ENCODE measurements at regions not wholly inside any gene's neighbourhood (a gene's known extent, or its start where the extent isn't known, plus 50 kb on each side); places are given as distances from the start of the nearest gene placed in this dataset.
A peak's percentile ranks its signal among the peaks of the same experiment; 100 is the strongest.

DNA sequence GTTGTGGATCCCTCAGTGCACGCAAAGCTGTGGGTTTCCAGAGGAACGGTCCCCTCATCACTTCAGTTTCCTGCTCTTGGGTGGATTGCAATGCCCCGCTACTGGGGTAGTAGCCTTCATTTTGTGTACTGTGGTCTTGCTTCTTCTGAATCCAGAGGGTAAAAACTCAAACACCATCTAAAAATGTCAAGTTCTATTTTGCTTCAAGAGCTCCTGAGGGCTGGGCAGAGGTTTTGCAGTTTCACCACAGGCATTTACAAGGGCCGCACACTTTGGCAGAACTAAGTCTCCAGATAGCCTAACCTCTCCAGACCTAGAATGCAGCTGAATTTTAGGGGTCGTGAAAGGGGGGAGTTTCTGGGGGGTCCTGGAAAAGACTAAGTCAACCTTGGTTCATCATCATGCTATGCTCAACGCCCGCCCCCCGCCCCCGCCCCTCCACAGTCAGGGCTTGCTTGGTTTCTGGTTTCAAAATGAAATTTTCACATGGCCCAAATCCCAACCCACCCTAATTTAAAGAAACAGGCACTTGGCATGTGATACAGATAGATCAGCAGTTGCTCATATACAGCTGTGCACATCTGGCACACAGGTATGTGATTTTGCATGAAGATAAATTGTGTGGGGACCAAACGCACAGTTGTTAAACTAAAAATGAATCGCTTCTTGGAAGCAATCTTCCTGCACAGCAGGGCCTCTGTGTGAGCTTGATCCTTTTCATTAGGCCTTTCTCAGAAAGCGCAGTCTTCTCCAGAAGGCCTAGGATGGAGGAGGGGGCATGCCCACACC, 329.6 kb downstream of the OSR1 start:
- no peak for DNase-seq

DNA sequence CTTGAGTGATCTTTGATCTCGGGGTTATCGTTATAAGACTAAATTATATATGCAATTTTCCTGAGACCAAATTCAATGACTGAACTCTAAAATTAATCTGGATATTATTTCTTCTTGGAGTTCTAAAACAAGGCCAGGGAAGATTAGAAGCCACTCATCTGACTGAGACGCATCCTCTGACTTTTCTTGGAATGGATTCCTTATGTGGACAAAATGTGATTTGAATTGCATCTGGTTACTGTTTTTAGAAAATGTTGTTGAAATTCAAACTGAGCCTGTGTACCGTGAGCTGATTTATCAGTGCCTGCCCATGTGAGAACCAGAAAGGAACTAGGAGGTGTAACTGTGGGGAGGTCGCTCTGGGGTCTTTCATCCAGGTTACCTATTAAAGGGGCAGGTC, 330.8 kb downstream of the OSR1 start:
- DNase-seq: no peak

DNA sequence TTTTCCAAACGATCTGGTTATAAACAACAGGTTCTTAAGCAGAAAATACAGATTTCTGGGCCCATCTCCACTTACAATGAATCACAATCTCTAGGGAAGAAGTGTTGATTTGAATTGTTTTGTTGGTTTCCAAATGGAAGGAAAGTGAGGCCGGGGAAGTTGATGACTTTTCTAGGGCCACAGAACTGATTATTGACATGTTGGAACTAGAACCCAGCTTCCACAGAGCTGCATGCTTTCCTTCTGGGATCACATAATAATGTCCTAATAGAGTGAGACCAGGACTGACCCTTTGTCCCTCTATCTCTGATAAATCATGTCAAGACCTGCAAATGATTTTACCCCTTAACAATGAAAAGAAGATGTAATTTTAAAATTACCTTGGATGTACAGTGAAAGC, 332.2 kb downstream of the OSR1 start:
- no peak for DNase-seq

DNA sequence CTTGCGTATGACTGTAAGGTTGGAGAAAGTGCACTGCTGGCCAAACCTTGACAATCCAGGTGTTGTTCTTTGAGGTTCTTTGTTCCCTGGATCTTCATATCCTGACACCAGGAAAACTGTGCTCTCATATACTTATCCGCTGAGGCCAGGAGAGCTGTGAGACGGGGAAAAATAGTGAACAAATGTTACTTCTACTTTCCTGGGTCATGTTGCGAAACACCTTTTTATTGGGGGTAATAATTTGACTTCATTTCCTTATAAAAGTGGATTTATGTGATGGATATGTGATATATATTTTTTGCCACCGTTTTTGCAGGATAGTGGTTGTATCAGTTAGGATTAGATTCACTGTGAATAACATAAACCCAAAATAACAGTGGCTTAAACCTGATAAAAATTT, 336.1 kb downstream of the OSR1 start:
- DNase-seq: no peak

DNA sequence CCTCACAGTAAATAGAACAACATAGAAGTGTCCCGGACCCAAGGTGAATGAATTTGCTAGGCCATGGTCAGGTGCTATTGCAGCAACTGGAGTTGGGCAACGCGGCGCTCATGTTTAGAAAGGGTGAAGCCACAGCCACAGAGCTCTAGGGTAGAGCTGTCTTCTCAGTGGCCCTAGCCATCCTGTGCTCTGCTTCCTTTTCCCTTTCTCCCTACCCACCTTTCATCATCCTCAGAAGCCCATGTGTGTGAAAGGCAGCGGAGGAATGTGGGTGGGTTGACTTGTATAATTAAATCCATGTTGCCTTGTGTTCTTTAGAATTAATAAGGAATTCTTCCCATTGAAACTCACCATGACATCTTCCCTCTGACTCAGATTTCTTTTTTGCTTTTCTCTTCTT, 336.7 kb downstream of the OSR1 start:
- DNase-seq: no peak

DNA sequence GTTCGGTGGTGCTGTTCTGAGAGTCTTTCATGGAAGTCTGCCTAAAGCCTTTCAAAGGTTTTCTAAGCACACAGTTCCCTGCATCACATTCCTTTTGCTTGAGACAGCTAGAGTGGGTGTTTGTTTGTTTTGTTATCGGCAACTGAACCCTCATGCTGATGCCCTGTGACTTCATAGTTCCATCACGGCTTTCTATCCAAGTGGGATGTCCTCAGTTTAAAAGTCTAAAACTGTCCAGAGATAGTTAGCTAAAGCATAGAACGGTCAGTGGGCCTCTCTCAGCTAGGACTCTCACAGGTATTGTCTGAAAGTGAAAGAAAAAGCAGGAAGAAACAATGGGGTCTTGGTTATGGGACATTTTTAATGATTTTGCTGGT, 337.3 kb downstream of the OSR1 start:
- no peak for DNase-seq

DNA sequence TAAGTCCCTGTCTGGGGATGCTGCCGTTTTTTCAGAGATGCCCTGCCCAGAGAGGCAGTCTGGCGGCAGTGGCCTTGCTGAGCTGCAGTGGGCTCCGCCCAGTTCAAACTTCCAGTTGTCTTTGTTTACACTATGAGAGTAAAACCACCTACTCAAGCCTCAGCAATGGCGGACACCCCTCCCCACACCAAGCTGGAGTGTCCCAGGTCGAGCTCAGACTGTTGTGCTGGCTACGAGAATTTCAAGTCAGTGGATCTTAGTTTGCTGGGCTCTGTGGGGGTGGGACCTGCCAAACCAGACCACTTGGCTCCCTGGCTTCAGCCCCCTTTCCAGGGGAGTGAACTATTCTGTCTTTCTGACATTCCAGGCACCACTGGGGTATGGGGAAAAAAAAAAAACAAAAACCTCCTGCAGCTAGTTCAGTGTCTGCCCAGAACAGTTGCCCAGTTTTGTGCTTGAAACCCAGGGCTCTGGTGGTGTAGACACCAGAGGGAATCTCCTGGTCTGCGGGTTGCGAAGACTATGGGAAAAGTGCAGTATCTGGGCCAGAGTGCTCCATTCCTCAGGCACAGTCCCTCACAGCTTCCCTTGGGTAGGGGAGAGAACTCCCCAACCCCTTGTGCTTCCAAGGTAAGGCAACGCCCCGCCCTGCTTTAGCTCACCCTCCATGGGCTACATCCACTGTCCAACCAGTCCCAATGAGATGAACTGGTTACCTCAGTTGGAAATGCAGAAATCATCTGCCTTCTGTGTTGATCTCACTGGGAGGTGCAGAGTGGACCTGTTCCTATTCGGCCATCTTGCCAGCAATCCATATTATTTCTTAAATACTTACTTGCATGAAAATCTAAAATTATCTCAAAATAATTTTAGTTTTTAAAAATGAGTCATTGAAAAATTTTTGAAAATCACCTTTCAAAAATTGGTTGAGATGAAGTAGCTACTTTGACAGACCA, 338.0 kb downstream of the OSR1 start:
- no peak for DNase-seq

DNA sequence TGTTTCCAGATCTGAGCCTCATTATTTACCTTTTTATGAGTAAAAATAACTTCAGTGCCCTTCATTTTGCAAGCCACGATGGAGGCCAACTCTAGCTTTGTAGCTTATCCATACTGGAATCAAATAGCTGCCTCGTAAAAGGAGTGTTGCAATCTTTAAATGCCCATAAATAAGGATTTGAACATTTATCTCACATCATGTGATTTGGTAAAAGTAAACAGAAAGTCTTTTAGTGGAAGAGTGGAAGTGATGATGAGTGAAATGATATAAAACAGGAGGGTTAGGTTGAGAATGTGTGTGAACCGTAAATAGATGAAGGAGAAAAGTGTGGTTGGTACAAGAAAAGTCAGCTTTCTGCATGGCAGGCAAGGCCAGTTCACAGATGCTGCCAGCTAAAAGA, 348.9 kb downstream of the OSR1 start:
- no peak for DNase-seq

DNA sequence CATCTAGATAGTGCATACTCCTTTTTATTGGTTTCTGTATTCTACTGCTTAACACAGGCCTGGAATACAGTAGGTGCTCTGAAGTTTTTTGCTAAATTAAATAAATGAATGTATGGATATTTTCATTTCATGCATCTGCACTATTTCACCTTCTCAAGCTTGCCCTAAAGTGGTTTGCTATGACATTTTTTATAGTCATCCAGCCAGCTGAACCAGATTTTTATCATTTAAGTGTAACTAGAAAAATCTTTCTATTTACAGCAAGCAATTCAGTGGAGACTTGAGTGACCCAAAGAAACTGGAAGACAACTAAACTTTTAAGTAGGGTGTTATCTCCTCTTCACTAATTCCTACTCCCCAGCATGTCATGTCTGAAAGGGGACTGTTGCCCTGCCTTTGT, 354.9 kb downstream of the OSR1 start:
- no peak for DNase-seq

DNA sequence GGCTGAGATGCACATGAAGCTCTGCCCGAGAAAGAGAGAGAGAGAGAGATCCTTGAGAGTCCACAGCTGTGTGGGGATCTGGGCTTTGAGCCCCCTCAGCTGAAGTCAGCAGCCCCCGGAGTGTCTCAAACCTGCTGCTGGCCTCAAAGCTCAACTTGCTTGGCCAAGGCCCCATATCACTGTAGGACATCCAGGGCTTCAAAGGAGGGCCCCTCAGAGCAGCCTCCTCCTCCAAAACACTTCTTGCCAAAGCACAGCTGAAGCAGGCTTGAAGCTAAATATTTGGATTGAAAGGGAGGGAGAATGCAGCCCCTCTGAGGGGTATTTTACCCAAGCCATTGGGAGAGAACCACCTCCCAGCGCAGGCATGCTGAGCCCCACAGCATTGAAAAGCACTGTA, 357.6 kb downstream of the OSR1 start:
- DNase-seq: no peak

DNA sequence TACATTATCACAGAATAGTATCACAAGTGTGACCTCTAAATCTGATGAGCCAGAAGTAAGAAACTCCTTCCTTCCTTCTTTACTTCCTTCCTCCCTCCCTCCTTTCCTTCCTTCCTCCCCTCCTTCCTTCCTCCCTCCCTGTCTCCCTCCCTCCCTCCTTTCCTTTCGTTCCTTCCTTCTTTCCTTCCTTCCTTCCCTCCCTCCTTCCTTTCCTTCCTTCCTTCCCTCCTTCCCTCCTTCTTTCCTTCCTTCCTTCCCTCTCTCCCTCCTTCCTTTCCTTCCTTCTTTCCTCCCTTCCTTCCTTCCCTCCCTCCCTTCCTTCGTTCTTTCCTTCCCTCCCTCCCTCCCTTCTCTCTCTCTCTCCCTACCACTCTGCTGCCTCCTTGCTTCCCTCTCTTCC, 359.2 kb downstream of the OSR1 start:
- DNase-seq: no peak

DNA sequence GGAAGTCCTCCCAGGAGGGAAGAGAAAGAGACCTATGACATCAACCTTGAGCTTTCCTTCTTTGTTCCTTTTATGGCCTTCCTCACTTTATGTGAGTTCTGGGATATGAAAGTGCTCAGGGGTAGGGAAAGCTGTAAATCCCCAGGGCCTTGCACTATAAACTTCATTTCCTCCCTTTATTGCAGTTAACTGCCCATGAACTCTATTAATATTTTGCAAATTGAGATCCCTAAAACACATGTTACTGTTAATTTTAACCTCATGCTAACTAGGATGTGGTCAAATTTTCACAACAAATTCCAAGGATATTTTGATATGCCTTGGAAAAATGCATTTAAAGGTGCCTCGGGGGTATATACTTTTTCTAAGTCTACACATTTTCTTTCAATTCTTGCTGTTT, 359.9 kb downstream of the OSR1 start:
- DNase-seq: no peak

DNA sequence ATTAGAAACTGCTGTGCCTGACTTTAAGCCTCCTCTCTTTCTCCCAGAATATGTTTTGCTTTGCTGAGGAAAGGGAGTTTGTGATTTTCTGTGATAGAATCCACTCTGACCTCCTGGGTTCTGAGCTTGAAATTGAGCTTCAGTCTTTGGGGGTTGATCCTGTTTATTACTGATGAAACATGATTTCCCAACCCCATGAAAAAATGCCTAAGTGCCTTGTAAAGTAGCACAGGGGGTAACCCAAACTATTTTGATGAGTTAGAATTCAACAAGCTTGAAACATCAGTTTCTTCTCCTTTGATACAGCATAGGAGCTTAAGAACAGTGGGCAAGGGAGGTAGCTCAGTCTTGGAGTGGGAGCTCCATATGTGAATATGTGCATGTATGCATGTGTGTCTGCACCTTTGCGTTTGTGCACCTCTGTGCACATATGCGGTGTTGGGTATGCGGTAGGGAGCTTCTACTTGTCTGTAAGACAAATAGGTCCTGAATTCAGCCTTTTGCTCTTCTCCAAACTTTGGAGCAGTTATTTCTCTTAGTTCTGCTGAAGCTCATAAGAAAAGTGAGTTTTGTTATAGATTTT, 364.6 kb downstream of the OSR1 start:
- DNase-seq: no peak

DNA sequence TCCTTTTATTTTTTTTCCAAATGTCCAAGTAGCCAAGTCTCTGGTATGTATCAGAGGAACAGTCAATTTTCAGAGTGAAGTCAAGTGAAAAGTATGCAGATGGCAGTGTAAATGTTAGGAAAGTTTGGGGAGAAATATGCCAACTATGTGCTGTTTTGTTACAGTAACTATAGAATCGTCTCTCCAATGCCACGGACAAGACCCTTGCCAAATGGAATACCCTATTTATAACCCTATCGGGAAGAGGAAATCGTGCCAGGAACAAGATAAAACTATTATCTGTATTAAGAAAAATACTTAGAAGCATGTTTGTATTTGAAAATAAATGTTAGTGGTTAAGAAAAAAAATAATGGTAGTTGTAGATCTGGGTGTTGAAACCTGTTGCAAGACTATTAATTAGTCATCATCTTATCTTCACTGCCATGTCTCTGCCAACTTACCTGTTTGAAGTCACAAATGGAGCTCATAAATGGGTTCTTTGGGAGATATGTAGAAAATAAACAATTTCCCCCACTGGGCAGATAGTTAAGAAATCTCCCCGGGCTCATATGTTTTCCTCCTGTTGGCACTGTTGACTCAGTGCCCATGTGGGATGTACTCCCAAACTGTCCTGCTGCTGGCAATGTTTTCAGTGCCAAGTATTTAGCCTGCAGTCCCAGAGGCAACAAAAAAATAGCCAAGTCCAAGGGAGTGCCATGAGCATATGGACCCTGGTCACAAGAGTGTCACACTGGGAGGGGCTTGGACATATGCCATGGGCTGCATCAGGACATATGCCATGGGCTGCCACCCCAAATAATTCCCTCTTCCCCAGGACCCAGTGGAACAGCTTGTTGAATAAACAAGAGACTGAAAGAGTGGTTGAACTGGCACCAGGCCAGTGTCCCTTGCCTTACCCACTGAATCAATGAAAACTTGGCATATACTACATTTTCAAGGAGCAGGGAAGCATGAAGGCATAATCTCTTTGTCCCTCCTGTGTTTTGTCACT, 366.9 kb downstream of the OSR1 start:
- DNase-seq: peak in 1 of 3 experiments; percentile 22

DNA sequence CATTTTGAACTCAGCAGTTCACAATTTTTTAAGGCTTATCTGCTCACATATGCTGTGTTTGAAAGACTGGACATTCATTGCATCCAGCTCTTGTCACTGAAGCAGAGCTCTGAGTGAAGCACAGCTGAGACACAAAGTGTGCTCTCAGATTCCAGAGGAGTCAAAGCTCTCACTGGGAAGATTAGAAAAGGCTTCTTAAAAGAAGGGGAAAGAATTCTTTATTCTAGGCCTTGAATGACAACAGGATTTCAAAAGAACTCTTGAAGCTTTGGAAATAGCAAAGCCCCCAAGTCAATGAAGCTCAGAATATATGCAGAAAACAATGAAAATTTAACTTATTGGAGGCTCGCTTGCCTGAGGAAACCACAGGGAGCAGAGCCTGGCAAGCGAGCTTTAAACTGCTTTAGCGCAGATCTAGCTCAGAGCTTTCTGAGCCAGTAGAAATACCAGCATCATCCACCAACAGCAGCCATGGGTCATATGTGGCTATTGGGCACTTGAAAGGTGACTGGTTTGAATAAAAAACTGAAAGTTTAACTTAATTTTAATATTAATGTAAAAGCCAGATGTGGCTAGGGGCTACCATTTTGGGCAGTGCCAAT, 369.7 kb downstream of the OSR1 start:
- DNase-seq: no peak

DNA sequence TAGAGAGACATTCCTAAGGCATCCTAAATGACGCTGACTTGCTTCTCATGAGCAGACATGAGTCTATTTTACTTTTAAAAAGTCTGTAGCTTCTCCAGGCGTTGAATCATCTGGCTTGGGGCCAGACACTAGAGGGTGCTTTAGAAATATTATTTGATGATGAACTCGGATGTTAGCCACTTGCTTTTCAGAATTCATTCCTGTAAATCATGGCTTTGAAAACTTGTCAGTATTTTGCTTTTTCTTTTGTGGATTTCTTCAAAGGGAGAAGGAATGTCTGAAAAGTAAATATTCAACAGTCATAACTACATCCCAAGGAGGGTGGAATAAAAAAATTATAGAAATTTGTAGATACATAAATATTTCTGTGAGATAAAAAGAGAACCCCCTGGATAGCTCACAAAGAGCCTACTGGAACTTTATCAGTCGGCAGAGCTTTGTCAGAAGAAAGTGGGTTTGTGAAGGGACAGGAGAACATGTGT, 370.8 kb downstream of the OSR1 start:
- peak in 2 of 3 experiments; percentile 14 to 43 for DNase-seq

DNA sequence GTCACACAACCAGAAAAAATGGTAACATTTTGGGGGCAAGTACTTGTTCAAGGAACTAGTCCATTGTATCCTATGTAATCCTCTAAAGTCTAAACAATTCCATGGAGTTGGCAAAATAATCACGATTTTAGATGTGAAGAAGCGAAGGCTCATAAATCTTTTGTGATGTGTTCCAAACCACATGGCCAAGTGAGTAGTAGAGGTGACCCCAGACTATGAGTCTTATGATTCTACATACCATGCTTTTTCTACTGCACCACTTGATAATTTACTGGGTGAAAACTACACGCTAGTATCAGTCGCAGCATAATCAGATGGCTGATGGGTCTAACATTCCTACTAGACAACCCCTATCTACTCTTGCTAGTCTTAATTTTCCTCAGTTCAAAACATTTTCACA, 371.4 kb downstream of the OSR1 start:
- DNase-seq: no peak

DNA sequence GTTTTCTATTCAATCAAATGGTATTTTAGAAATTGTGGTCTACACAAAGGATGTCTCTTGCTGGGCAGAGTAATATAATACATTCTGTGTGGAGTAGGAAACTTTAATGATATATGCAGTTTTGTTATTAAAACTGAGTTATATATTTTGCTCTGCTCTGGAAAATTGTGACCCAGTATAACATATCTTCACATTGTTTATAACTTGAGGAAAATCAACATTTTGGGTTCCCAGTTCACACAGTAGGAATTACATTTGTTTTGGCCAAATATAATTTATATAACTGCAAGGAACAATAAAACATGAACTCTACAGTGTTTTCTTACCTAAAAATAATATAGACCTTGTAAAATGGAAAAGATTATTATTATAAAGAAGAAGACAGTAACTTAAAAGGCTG, 372.4 kb downstream of the OSR1 start:
- DNase-seq: no peak

DNA sequence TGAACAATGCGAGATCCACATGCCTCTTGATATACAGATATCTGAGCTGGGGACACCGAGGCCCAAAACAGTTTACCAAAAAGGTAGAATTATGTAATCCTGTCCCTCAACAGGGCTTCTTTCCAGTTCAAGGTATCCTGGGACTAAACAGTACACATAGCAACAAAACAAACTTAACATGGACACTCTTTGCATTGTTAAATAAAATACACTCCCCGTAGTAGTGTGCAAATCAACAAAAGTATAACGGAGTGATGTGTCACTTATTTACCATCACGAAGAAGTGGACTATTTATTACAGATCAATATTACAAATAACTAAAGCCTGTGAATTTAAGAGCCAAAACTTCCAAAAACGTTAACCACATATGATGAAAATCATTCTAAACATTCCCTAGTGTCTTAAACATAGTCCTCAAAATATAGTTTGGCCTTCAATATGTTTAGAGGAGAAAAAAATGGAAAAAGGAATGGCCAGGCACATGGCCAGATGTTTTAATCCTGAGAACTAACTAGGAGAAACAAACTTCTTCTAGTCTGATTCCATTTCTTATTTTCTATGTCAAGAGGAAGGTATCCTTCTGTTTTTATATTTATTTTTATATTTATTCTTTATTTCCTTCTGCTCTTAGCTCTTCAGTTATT, 377.5 kb downstream of the OSR1 start:
- DNase-seq: no peak

DNA sequence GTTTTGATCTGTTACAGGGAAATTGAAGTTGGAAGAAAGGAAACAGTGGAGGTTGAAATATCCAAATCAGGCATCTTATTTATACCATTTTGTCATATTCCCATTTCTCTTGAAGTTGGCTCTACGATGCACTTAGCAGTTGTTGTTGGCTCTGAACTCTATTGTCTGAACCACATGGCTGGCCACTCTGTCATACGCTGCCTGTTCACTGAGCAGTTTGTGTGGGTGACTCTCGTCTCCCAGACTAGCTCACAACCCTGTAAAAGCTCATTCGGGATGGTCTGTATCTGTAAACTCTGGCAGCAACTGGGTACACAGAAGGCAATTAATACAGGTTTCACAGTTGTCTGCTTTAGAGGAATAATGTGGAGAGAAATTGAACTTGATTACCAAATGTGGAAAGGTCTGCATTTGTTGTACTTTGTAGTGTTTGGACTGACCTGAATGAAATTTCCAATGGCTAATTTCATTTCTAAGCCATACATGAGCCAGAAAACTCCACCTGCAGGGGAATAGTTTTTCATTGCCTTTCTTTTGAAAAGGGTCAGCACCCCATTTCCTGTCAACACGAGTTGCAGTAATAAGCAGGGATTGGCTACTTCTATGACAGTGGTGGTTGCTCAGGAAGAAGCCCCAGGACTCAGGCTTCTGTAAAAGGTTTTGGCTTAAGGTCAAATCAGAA, 378.2 kb downstream of the OSR1 start:
- DNase-seq: no peak

DNA sequence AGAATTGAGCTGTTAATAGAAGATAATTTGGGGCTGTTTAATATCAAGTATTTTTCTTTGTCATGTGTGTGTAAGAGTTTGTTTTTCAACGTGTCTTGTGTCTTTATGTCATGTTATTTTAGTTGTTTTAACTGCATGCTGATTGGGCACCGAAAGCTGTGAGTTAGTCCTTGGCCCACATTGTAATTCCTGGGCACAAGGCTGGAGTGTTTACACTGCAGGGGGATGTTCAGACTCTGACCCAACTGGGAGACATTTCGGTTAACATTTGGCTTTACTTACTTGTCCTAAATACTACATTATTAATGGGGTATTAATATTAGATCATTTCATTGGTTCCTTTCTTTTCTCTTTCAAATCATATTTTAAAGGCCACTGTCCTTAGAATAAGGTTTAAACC, 381.0 kb downstream of the OSR1 start:
- DNase-seq: no peak

Measured in NCI-H1417 (cell line).